ENCODE measurements at regions not wholly inside any gene's neighbourhood (a gene's known extent, or its start where the extent isn't known, plus 50 kb on each side); places are given as distances from the start of the nearest gene placed in this dataset.

DNA sequence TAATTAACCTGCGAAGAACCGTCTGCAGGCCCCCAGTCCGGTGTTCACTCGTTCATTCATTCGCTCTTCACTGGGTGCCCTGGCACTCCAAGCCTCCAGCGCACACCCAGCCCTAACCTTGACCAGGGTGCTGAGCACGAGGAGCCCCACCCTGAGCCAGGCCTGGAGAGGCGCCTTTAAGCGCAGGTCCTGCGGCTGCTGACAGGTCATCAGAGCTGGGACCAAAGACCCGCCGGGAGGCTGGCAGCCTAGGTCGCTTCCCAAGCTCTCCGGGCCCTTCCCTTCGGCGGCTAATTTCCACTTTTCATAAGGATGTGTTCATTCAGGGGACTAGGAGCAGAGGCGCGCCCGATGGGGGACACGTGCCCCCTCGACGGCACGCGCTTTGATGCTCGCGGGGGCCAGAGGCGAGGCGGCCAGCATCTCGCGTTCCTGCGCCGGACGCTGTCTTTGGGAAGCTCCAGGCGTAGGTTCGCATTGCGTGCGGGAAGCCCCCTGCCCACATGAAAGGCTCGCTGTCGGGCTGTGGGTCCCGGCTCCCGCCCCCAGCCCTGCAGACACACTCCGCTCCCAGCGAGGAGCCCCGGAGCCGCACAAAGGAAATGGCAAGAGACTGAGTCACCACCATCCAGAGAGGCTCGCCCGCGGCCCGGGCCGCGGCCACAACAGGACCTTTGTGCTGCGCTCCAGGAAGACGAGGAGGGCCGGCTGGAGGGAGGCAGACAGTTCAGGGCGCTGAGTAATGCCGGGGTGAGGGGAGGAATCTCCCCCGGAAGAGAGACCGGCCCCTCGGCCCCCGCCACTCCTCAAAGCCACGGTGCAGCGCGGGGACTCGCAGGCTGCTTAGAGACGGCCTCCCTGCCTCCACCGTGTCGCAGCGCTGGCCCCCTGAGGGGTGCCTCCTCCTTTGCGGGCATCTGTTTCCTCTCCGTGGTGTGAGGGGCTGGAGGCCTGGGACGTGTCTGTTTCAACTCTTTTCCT lies 266.4 kb upstream of the HES1 start:
- no peak overlapping the region for H3K4me3 ChIP-seq (ENCODE audit: low read length)
- peak; percentile 58 for DNase-seq (ENCODE audit: low read depth)
- TF ChIP-seq, protein P1, sequence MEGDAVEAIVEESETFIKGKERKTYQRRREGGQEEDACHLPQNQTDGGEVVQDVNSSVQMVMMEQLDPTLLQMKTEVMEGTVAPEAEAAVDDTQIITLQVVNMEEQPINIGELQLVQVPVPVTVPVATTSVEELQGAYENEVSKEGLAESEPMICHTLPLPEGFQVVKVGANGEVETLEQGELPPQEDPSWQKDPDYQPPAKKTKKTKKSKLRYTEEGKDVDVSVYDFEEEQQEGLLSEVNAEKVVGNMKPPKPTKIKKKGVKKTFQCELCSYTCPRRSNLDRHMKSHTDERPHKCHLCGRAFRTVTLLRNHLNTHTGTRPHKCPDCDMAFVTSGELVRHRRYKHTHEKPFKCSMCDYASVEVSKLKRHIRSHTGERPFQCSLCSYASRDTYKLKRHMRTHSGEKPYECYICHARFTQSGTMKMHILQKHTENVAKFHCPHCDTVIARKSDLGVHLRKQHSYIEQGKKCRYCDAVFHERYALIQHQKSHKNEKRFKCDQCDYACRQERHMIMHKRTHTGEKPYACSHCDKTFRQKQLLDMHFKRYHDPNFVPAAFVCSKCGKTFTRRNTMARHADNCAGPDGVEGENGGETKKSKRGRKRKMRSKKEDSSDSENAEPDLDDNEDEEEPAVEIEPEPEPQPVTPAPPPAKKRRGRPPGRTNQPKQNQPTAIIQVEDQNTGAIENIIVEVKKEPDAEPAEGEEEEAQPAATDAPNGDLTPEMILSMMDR (conservative IDR thresholded peaks at IDR 0.05; ENCODE audit: low read depth, low read length), result no peak

DNA sequence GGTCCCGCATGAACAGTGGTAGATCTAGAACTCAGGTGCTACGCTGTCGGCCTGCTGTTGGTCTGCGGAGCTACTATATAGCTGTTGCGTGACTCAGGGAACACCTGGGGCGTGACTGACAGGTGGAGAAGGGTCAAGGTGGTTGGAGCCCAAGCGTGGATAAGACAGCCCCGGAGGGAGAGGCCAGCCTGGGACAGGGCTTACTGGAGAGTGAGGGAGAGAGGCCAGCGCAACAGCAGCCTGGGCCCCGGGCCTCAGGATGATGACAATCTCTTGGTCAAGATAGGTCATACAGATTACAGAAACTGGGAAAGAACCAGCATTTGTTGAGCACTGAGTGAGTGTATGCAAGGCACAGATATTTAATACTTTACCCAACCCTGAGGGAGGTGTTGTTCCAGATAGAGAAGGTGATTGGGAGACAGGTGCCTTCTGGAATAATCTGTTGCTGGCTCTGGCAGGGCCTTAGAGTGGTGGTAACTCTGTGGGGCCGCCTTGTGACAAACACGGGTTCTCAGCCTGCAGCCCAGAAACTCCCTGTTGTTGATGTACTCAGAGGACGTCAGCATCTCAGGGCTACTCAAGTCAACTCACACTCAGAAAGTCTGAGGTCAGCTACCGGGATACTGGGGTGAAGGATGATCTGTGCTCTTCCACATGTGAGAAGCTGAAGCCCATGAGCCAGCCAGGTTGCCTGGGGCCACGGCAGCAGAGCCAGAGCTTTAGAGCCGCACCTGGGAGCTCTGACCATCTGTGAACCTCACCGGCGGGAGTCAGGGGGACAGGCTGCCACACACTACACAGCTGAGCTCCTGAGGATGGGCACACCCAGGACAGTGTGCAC lies 265.4 kb upstream of the HES1 start:
- H3K4me3 ChIP-seq (ENCODE audit: low read length), result no peak overlapping the region
- no peak for DNase-seq (ENCODE audit: low read depth)
- TF ChIP-seq, protein P1 (conservative IDR thresholded peaks at IDR 0.05; ENCODE audit: low read depth, low read length), result no peak

DNA sequence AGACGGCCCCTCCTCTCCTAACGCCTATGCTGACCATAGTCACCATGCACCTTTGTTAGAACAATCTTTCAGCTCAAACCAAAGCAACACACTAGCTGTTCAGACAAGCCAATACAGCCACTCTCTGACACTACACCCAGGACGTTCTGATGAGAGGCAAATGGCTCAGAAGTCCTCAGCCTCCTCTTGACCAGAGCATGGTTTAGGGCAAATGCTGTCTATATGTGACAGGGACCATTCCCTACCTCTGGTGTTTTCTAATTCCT lies 264.8 kb upstream of the HES1 start:
- TF ChIP-seq, protein P1 (conservative IDR thresholded peaks at IDR 0.05; ENCODE audit: low read depth, low read length), result no peak
- no peak overlapping the region for H3K4me3 ChIP-seq (ENCODE audit: low read length)
- no peak for DNase-seq (ENCODE audit: low read depth)

DNA sequence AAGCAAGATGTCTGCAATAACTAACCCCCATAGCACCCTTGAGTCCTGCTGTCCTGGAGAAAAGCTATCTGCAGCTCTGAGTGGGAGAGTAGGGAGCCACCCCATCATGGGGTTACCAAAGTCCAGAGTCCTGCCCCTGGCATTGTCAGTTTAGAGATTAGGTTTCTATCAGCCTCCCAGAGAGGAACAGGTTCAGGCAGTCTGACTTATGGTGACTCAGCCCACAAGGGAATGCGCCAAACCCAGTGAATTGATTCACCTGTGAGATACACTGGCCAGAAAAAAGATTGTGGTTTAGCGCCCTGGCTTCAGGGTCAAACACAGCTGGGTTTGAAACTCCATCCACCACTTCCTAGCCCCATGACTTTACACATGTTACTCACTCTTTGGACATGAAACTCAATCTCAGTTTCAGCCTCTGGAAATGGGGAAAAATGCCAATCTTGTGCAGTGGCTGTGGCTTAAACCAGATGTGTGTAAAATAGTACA lies 263.6 kb upstream of the HES1 start:
- TF ChIP-seq, protein P1 (conservative IDR thresholded peaks at IDR 0.05; ENCODE audit: low read depth, low read length), result no peak
- DNase-seq (ENCODE audit: low read depth), result peak; percentile 70
- H3K4me3 ChIP-seq (ENCODE audit: low read length), result no peak overlapping the region

DNA sequence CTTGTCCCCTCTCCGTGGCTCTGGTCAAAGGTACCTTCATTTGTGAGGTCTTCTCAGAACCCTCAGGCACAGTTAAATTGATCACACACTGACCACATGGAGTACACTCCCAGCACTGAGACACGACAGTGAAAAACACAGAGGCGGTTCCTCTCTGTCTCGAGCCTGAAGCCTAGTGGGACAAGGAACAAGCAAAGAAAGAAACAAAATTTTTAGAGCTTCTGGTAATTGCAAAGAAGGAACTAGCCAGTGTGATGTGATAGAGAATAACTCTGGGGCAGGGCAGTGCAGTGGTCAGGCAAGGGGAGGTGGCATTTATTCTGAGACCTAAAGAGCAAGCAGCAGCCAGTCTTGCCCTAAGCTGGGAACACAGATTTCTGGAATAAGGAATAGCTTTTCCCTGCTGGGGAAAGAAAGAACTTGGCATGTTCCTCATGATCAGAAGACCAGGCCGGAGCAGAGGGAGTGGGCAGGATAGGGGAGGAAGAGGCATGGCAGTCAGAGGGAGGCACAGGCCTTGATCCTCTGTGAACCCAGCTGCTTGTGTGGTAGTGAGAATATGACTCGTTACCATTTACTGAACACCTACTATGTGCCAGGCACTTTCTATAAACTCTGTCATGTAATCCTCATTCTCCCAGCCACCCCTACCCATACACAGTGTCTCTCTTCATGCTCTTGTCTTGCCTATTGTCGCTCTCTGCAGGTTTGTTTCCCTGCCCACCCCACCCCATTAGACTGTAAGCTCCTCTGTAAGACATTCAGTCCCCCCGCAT lies 262.3 kb upstream of the HES1 start:
- no peak for DNase-seq (ENCODE audit: low read depth)
- TF ChIP-seq, protein P1 (conservative IDR thresholded peaks at IDR 0.05; ENCODE audit: low read depth, low read length), result no peak
- H3K4me3 ChIP-seq (ENCODE audit: low read length), result no peak overlapping the region

DNA sequence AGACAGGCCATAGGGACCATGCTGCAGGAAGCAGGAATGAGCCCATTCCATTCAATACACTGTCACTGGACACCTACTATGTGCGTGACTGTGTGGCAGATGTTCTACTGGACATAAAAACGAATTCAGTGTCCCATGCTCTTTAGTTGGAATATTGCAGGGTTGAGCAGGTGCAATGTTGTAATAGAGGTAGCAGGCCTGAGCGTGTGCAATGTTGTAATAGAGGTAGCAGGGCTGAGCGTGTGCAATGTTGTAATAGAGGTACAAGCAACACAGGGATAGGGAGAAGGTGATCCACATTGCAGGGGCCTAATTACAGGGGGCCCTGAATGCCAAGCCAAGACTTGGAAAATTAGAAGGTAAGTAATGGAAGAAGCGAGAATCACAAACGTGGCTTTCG lies 261.4 kb upstream of the HES1 start:
- TF ChIP-seq, protein P1 (conservative IDR thresholded peaks at IDR 0.05; ENCODE audit: low read depth, low read length), result no peak
- no peak overlapping the region for H3K4me3 ChIP-seq (ENCODE audit: low read length)

More for the DNA sequence above, 261.4 kb upstream of the HES1 start:
- no peak for DNase-seq (ENCODE audit: low read depth)
